Breast epithelium (tissue), 3 donors: ENCODE measurements at regions not wholly inside any gene's neighbourhood (a gene's known extent, or its start where the extent isn't known, plus 50 kb on each side); places are given as distances from the start of the nearest gene placed in this dataset.

Experiments used
- CTCF ChIP-seq, 3 donors: fragments of 450-650 bp; IDR thresholded peaks; one replicate each; pipeline ENCODE4 v1.5.1; 2016 to 2017; ENCODE audit warnings: antibody characterized with exemption in 3 of 3, mild to moderate bottlenecking in 3 of 3, moderate library complexity in 3 of 3
- POLR2A ChIP-seq: fragments of 450-650 bp; IDR thresholded peaks from one replicate; pipeline ENCODE4 v1.6.1; 2016; ENCODE audit warnings: antibody characterized with exemption, mild to moderate bottlenecking, moderate library complexity

DNA sequence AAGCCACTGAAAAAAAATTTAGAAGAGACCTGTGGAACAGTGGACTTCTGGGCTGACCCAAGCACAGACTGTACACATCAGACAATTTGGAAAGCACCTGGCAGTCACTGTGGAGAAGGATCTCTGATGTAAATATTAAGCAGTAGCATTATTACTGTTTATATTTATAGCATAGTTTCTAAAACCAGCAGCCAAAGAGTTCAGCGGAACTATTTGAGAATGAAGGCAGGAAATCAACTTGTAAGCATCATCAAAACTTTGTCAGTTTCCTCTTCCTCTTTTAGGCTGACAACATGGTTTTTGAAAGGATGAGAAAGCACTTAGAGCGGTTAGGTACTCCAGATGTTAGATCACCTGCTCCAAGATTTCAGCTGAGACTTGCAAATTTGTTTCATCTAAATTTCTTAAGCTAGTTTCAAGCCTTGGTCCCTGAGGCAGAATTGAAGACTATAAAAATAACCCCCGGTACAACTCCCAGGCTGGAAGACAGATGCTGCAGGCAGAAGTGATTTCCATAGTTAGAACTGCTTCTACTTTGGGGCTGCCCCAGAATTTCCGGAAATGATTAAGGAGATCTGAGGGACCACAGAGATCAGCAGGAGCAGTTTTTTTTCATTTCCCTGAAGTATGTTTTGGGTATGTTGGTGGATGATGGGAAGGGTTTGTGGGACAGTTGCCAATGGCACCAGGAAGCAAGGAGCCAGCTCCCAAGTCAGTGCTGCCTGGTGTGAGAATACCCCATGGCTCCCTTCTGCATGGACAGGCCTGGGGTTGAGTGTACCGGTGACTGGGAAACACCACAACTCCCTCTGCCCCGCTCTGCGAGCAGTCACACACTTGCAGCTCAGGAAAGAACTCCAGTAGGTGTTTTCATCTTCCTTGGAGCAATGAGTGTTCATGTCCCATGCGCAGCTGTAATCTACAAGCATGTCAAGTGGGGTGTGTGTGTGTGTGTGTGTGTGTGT, 354.5 kb downstream of the NUAK1 start:
- no peak for TF ChIP-seq CTCF (IDR thresholded peaks at IDR 0.05)
- no peak for TF ChIP-seq POLR2A
